ENCODE measurements at regions not wholly inside any gene's neighbourhood (a gene's known extent, or its start where the extent isn't known, plus 50 kb on each side); places are given as distances from the start of the nearest gene placed in this dataset.
"Not testable (repeated sequence)": the region's sequence is repeated elsewhere in the genome, so short reads cannot be mapped to it uniquely, and the experiment has no call there.

DNA sequence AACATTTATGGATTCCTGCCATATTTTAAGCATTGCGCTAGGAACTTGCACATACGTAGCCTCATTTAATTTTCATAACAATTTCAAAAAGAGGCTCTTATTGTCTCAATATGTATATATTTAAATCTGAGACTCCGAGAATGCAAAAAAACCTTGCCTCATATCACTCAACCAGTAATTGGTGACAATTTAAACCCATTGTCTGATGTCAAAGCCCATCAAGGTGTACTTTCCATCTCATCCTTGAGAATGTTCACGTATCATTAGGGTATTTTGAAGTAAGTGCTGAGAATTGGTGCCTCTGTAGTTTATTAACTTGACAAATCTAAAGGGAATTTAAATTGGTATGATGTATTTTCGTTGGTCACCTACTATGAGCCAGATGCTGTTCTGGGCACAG is 136.5 kb downstream of the FAM76B start:
- intact Hi-C loops (cut with DNase I): no loop called here
- no peak for DNase-seq

DNA sequence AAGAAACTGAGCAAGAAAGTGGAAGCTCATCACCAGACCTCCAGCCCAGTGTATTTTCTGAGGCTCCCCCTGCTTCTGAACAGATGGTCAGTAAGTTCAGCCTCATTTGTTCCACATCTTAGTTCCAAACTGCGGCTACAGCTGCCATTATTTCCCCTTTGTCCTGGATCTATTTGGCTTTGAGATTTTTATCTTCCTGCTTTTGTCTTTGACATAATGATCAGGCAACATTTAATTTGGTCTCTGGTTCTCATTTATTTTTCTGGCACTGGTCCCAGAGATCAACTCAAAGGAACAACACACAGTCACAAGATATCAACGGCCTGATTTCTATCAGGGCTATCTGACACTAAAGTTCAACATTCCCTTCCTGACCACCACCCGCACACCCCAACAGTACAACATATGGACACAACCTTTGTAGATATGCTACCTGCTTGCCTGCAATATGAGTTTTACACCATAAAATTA is 137.5 kb downstream of the FAM76B start:
- no peak for DNase-seq
- intact Hi-C loops (cut with DNase I): no loop called here

DNA sequence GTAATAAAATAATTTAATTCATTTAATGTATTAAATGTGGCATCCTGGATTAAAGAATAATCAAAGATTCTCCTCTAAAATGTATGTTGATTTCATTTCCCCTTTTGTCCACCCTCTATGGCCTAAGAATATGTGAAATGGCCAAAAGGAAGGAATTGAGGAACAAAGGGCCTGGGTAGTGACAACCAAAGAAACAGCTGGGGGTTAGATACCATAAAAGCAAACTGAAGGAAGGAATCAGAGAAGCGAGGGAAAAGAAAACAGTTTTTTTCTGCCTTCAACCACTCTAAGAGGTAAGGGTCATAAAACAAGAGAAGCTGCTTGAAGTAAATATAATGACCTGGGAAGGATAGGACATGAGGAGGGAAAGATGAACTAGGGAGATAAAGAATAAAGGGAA is 139.3 kb downstream of the FAM76B start:
- DNase-seq: no peak
- intact Hi-C loops (cut with DNase I): no loop called here

DNA sequence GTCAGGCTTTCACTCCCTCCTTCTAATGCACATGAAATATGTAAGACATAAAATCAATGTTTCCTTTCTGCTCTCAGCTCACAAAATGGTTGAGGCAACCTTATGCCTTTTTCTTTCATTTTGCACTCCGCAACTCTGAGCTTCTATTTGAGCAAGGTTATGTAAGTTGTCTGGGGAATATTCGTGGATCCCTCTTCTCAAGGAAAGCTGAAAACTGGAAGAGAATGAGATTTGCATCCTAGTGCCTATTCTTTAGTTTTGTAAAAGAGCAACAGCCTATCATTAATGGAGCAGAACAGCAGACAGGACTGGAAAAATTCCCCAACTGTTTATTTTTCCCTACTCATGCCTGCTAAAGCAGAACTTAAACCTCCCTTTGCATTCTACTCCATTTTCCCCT is 141.7 kb downstream of the FAM76B start:
- intact Hi-C loops (cut with DNase I): no loop called here
- DNase-seq: no peak

DNA sequence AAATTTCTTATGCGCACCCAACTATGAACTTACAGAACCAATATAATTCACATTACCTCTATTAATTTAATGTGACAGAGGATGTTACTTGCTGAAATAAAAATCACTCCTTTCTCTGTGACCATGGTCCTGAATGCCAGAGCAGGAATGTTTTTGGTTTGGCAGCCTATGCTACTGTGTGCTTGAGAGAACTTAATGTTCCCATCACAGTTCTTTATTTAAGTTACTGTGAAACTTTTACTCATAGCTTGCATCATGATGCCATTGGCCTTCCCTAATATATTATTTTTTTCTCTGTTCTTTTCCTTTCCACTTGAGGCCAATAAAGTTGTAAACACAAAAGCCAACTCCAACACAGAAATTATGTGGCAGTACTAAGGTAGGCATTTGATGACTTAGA is 142.2 kb downstream of the FAM76B start:
- intact Hi-C loops (cut with DNase I): no loop called here
- no peak for DNase-seq

DNA sequence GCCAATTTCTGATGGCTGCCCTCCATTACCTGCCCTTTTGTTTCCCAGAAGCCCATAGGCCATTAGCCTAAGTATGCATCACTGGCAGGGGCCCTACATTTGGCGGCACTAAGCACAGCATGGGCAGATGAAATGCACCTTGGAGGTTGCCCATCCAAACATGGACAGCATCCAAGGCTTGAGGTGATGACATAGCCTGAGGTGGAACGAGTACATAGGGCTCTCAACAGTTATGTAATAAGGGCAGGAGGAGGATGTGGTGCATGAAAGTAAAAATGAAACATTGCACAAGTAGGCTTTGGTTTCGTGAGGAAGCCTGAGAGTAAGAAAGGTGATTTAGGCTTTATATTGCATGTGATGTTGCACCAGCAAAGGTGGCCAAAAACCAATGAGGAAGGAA is 148.1 kb downstream of the FAM76B start:
- DNase-seq: no peak
- intact Hi-C loops (cut with DNase I): no loop called here

DNA sequence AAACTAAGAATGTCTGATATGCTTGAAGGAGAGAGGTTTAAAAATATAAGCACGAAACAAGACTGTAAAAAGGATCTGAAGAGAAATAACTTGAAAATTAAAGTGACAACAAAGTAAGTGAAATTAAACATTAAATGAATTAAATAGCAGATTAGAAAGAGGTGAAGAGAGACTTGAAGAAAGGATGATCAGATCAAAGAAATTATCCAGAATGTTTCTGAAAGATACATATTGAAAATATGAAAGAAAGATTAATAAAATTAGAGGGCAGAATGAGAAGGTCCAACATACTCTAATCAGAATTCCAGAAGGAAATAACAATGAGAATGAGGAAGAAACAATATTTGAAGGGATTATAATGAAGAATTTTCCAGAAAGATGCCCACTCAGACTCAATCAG is 151.1 kb downstream of the FAM76B start:
- intact Hi-C loops (cut with DNase I): no loop called here
- DNase-seq: no peak

DNA sequence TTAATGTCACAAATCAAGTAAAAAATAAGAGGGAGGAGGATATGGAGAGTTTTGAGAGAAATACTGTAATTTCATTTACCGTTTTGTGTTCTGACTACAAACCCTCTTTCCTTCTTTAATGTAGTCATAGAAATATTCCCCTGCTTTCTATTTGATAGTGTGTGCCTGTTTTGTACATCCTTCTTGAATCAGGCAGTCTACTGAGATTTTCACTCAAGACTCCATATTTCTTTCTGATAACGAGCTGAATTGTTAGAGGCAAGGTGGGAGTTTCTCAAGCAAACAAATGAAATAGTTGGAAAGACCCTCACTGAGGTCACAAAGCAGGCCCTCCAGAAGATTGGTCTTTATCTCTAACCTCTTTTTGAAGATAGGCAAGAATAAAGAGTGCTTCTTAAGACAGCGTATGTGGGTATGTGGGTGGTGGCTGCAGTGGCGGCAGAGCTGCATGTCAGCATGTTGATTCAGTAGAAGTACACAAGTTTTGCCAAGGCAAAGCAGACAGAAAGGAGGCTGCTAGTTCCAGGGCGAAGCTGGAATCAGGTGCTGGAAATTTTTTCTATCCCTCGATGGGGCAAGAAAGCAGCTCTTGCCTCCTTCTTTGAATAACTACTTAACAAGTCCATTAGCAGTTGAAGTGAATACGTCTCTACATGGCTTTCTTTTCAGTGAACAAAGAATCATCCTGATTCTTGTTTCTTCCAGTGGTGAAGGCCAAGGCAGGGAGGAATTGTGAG is 164.2 kb downstream of the FAM76B start:
- intact Hi-C loops (cut with DNase I): no loop called here
- DNase-seq: peak in 3 of 10 donors; percentile 11 to 77 (median 52)

DNA sequence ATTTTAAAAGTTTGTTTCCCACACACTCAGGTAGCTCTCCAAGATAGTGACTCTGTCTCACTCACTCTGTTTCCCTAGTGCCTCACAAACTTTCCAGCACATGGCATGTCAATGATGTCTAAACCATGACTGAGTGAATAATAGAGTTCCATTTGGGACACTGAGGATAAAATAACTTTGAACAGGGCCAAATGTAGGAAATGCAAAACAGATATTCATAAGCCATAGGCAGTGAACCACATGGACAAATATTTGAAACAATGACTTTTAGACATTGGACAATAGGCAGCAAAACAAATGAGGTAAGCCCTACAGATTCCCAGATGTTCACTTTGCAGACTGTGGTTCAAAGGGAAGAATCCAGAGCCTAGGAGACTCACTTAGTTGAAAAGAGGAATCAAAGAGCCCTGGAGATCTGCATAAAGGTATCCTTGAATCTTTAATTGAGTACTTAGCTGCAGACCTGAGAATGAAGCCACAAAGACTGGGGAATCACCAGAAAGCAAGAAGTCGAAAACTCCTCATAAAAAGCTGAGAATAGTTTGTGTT is 173.3 kb downstream of the FAM76B start:
- no peak for DNase-seq
- intact Hi-C loops (cut with DNase I): no loop called here

DNA sequence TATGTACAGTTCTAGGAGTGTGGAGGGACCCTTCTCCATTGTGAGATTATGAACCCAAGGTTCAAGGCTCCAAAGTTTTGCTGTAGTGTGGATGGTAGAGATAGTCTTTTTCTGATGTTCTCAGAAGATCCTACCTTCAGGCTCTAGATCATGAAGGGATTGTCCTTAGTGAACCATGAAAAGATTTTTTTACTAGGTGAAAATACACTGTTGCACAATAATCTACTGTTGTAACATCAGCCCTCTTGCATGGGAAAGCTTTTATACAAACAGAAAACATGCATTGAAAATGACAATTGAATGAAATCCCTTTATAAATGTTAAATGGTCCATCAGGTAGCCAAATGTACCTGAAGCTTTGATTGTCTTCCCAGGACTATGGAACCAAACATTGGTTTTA is 177.8 kb downstream of the FAM76B start:
- intact Hi-C loops (cut with DNase I): no loop called here
- no peak for DNase-seq

DNA sequence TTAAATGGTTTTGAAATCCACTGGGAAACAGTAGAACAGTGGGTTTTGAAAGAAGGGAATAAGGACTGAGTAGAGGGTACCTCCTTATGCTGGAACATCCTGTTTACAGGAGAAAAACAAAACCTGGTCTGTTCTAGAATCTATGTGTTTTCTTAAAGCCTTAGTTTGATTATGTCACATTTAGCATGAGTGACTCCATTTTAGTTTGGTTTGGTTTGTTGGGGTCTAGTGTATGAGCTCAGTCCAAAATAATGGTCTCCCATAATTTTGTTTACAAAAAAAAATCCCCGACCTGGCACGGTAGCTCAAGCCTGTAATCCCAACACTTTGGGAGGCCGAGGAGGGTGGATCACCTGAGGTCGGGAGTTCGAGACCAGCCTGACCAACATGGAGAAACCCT is 179.4 kb downstream of the FAM76B start:
- intact Hi-C loops (cut with DNase I); DNase-seq: not testable (repeated sequence)

DNA sequence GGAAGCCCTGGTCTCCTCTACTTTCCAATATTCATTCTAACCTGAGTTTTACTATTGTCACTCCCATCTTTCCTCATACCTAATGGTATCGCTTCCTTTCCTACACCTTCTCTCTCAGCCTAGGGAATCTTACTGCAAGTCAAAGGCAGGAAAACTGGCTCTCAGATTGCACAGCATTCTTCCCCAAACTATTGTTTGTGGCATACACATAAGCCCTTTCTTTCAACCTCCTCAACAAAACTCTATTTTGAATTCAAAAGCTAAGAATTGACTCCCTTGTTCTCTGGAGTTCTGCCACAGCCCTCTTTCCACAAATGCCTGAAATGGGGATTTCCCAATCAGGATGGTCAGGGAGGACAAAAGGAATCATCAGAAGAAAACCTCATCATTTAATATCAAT is 181.5 kb downstream of the FAM76B start:
- no peak for DNase-seq
- intact Hi-C loops (cut with DNase I): no loop called here

DNA sequence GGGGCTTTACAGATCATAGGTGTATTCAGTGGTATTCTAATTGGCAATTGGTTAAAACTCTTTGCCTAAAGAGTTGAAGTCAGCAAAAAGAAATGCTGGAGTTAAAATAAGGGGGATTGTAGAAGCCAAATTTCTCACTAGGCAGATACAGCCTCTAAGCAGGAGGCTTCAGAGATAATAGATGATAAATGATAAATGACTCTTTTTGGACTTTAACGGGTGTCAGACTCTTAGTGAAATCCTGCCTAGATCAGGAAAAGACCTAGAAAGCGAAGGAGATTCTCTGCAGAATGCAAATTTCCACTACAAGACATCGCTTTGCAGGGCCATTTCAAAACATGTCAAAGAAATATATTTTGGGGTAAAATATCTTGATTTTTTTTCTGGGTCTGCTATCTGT is 182.8 kb downstream of the FAM76B start:
- no peak for DNase-seq
- intact Hi-C loops (cut with DNase I): no loop called here

DNA sequence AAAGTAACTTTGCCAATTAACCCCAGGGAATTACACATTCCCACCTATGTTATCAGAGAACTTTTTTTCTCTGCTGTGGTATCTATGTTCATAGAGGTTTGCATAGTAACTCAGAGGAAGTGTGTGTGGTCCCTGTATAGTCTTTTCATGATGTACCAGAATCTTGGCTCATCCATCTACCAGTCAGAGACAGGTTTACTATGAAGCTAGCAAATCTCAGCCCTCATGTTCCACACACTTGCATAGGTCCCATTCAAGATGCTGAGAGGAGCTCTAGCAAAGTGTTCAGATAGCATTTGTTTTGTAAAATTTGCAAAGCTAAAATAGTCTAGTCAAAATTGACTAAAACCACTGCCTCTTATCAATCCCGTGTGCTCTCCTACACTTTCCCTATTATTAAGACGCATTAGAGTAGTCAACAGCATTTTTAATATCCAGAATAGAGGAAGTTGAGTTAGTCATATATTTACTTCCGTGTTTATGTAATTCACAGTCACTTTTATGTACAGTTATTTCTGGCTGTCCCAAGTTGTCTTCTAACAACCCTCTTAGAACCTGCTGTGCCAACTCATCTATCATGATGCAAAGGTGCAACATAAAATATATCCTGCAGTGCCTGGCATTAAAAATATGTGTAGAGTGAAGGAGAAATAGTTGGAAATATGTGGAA is 184.2 kb downstream of the FAM76B start:
- intact Hi-C loops (cut with DNase I): no loop called here
- no peak for DNase-seq

DNA sequence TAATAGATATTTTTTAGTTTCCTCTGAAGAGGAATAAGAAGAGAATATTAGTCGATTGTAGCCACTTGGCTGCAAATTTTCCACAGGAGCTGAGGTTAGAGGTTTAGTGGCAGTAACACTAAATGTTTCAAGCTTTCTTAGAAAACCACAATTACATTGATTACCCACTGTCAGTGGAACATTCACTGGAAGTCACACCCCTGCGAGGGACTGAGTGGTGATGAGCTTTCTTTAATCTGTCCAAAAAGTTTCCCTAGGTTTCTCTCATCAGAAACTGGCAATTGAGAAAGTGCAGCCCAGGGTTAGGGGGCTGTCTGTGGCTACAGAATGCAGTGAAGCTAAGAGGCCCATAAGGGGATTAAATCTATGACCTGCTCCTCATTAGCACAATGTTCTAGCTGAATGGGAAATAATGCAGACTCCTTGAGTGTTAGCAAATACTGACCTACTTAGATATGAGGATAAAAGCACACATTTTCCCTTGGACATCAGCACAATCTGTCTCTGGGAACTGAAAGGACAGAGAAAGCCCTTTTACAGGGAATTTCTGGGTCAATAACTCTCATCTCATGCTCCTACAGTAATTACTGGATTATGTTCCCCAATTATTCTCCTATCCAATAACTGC is 189.5 kb downstream of the FAM76B start:
- intact Hi-C loops (cut with DNase I): no loop called here
- no peak for DNase-seq

DNA sequence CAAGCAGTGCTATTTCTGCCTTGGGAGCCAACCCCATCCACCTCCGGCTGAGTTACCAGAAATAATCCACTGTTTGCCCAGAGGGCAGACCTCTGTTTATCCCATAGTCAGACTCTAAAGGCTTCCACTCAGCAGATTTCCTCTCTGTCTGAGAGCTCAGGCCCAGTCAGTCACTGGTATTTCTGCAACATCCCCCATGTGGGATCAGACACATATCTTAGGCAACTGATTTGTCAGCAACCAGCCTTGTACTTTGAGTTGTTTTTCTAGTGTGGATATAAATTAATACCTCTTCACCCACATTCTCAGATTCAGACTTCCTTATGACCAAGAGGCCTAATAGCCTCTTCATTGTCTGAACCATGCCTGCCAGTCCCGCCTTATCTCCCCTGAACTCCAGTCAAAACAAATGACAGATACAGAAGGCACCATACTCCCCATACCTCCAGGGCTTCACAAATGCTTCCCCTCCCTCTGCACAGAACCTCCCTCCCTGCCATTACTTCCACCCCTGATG is 193.6 kb downstream of the FAM76B start:
- intact Hi-C loops (cut with DNase I): no loop called here
- no peak for DNase-seq

DNA sequence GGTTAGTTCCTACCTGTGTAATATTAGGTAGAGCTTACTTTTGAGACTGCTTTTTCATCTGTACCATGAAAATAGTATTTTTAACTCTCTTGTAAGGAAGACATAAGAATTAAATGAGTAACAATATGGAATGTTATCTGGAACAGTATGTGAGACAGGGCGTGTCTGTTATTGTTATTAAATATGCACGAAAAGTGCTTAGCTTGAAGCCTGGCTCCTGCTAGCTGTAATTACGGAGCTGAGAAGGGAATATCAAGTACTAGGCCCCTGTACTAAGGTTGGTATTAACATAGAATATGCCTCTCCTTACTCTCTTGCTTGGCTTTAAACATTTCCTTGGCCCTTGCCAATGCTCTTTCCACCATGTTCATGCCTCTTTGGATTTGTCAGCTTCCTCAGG is 194.0 kb downstream of the FAM76B start:
- intact Hi-C loops (cut with DNase I): no loop called here
- DNase-seq: no peak

DNA sequence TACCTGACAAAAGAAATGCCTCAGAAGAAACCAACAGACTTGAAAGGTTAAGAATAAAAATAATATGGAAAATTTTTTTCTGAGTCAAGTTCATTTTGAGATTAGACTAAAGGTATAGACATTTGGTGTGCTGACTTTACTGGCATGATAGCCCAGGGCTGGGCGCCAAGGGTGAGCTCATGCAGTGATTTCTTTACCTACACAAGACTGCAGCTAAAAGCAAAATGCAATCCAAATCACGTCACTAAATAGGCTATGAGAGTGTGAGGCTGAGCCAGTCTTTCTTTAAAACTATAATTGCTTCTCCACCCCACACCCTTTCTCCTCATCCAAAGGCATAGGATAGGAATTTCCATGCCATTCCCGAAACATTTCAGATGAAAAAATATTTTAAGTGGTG is 196.5 kb downstream of the FAM76B start:
- peak in 8 of 10 donors; percentile 28 to 93 (median 61) for DNase-seq
- intact Hi-C loops (cut with DNase I): no loop called here

DNA sequence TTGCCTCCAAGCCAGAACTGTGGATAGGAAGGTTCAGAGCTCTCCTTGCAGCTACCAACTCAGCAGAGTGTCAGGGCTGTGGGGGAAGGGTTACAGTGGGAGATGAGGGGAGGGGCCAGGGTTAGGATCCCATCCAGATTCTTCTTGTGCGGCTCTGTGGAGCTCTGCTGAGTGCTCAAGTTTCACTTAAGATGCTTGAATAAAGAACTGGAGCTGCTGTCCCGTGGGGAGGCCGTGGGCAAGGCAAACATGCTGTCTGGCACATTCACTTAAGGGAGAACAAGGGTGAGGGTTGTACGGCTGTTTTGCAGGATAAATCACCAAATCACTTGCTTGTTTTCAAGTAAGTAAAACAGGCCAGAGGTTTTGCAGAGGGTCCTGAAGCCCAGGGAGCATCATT is 197.1 kb downstream of the FAM76B start:
- peak in 3 of 10 donors; percentile 17 to 81 (median 66) for DNase-seq
- intact Hi-C loops (cut with DNase I): no loop called here

DNA sequence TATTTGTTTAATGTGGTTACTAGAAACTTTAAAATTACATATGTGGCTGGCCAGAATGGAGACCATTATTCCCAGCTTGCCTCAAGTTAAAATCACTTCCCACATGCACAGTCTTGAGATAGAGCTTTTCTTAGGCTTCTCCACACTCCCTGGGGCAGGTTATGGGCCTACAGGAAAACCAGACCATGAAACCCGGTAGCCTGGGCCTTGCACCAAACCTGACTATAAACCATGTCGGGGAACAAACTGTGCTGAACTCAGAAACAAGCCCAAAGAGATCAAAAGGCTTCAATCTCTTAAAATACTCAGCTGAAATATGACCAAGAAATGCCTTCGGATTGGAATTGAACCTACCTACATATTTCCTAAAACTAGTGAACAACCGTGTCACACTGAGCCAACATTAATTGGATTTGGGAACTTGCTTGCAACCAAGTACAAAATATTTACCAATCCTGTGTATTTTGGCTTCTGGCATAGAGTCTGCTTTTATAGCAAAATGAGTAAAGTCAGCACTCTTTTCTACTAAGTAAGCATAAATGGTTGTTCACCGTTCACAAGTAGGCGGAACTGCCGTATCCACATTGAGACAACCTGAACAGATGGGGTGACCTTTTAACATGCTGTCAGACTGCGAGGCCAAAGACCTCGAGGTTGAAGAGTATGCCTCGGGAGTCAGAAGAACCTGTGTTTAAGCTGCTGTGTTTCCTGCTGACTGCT is 199.5 kb downstream of the FAM76B start:
- intact Hi-C loops (cut with DNase I): no loop called here
- no peak for DNase-seq

DNA sequence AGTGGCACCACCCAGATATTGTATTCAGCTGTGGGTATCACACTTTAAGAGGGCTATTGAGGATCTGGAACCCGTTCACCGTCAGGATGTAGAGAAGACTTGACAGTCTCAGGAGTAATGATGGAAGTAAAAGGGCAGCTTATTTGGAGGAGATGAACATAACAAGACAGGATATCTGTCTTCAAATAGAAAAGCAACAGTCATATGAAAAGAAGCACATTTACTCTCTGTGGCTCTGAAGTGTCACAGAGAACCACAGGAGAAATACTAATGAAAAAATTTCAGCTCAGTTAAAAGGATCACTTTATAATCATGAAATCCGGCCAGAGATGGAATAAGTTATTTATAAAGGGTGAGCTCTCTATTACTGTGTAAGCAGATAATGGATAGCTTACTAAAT is 200.8 kb downstream of the FAM76B start:
- intact Hi-C loops (cut with DNase I): no loop called here
- no peak for DNase-seq
